HG02943 (cell line): ENCODE measurements at regions not wholly inside any gene's neighbourhood (a gene's known extent, or its start where the extent isn't known, plus 50 kb on each side); places are given as distances from the start of the nearest gene placed in this dataset.

ENCODE experiments used
- ATAC-seq: cut with Tn5 transposase; IDR thresholded peaks from one replicate; pipeline ENCODE4 v1.9.1; 2021; ENCODE audit warnings: mild to moderate bottlenecking, low read depth, moderate library complexity; ENCODE audit not compliant: unreplicated experiment

DNA sequence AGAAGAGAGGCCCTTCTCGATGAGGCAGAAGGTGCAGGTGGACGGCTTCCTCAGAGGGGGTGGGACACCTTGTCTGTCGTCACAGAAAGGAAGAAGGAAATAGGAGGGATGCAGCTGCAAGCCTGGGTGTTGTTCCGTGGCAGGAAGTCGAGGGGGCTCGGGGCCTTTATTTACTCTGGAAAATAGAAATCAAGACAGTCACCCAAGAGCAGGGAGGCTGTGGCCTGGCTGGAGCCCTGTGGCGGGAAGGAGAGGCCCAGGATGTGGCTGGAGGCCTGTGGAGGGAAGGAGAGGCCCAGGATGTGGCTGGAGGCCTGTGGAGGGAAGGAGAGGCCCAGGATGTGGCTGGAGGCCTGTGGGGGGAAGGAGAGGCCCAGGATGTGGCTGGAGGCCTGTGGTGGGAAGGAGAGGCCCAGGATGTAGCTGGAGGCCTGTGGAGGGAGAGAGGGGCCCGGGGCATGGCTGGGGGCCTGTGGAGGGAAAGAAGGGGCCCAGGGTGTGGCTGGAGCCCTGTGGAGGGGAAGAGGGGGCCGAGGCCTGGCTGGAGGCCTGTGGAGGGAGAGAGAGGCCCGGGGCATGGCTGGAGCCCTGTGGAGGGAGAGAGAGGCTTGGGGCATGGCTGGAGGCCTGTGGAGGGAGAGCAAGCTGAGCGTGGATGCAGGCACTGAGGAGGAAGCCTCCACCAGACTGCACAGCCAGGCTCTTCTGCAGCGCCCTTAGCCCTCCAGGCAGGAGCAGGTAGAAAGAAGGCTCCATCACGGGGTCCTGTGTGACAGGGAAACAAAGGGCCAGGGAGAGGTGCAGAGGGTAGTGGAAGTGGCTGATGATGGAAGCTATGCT lies 97.3 kb upstream of the SFMBT2 start:
- no peak for ATAC-seq

DNA sequence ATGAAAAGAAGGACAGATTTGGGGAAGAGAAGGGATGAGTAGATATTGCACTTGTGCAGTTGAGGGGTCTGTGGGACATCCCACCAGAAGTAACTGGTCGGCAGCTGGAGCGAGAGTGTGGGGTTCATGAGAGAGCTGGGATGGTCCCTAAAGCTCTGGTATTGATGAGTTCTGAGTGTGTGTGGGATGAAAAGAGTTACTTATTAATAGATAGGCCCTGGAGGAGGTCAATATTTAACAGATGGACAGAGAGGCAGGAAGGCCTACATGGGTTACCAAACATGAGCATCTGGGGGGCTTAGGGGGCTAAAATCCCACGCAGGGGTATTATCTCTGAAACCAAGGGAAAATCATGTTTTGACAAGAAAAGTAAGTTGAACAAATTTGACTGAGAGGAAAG lies 95.7 kb upstream of the SFMBT2 start:
- ATAC-seq, result no peak

DNA sequence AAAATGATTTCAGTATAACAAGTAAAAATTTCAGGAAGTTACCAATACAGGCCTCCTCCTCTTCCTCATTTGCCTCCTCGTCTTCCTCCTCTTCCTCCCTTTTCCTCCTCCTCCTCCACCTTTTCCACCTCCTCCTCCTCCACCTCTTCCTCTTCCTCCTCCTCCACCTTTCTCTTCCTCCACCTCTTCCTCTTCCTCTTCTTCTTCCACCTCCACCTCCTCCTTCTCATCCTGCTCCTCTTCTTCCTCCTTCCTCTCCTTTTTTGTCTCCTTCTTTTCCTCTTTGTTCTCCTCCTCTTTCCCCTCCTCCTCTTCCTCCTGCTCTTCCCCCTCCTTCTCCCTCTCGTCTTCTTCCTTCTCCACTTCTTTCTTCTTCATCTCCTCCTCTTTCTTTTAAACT lies 94.4 kb upstream of the SFMBT2 start:
- no peak for ATAC-seq

DNA sequence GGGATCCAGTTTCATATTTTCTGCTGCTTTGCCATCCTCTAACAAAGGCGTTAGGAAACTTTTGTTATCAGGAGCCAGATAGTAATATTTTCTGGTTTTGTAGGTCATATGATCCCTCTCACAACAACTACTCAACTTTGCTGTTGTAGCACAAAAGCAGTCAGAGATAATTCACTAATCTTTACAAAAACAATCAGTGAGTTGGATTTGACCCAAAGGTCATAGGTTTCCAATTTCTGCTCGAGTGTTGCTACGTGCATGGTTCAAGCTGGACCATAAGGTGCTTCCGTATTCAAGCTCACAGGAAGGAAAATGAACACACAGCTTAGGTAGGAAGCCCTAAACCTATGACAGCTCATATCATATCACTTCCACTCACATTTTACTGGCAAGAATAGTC lies 92.4 kb upstream of the SFMBT2 start:
- no peak for ATAC-seq

DNA sequence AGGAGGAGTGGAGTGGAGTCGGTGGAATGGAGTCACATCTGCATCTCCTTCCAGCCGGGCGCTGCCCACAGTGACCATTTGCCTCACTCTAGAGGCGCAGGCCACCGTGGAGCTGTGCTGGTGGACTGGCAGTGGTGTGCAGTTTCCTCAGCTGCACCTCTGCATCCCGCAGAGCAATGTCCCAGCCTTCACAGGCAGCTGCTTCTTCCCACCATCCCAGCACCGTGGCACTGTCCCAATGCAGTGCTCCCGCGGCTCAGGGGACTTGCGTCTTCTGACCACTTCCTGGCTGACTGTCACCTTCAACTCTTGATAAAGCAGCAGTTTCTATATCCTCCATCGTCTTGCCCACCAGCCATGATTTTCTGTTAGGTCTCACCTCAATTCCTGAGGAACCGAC lies 90.3 kb upstream of the SFMBT2 start:
- no peak for ATAC-seq

DNA sequence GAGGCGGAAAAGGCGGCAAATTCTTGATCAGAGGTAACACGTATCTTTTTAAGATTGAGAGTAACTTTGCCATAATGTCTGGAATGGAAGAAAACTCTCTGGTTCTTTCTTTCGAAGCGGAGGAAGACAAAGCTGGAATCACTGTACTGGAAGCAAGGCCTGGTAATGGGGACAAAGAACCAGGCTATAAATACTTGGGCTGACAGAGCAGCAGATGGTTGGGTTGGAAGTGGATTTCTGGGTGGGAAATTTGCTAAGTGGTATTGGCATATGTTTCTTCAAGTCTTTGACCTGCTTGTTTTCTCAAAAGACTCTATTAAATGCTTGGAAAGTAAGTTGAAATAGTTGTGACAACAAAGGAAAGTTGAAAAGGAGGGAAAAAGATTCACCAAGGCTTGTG lies 87.3 kb upstream of the SFMBT2 start:
- no peak for ATAC-seq

DNA sequence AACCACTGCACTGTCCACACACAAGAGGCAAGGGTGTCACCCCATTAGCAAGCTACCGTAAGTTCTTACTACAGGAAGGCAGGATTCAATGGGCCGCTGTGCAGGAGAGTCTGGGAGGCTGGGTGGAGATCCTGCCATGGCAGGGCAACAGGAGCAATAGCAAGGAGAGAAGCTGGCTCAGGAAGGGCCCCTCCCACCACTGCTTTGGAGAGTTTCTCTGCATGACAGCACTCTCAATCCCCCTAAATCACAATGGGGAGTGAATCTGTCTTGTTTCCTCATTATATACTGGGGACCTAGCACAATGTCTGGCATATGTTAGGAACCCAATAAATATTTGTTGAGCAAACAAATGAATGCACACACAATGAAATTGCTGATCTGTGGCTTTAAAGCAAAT lies 83.2 kb upstream of the SFMBT2 start:
- ATAC-seq, result no peak

DNA sequence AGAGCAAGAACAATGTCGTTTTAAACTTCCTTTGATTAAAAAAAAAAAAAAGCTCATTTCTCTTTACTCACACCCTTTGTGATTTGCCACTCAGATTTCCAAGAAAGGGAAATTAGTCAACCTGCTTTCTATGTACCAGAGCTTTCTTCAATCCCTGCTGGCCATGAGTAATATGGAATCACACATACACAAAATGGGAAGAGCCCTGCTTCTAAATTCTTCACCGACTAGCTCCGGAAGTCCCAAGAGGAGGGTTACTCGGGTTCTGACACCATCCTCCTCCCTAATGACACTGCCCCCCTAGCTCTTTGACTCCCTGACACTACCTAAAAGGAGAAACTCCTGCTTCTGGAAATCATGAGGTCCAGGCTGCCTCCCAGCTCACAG lies 81.8 kb upstream of the SFMBT2 start:
- no peak for ATAC-seq

DNA sequence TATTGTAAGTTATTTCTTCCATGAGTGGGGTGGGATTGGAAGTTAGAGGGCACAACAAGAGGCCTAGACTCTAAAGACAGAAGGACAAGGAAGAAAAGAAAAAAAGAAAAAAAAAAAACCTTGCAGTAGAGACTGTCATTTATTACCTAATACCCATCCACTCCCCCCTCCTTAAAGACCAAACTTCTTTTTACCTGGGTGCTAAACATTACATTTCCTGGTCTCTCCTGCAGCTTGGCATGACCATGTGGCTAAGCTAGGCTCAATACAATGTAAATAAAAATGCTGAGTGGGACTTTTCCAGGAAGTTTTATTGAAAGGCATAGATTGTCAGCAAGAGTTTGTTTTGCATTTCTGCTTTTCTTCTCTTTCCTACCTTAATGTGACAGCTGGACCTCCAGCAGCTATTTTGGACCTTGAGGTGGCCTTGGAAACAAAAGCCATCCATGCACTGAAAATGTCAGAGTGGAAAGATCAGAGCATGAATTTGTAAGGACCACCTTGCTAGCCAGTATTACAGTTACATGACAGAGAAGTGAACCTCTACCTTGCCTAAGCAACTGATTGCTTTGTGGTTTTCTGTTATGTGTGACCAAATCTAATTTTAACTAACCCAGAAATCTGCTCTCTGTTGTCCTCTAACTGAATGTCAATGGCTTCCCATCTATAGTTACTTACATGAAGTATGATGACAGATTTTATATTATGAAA lies 81.3 kb upstream of the SFMBT2 start:
- peak; percentile 84 for ATAC-seq

DNA sequence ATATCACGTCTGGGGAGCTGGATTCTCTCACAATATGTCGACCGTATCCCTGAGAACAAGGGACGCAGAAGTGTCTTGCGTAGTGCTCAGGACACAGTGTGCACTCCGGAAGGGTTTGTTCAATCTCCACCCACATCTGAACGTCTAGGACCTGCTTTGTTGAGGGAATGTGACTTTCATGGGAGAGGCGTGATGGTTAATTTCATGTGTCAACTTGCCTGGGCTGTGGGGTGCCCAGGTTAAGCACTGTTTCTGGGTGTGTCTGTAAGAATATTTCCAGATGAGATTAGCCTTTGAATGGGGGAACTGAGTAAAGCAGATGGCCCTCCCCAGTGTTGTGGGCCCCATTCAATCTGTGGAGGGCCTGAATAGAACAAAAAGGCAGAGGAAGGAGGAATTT lies 80.4 kb upstream of the SFMBT2 start:
- no peak for ATAC-seq

DNA sequence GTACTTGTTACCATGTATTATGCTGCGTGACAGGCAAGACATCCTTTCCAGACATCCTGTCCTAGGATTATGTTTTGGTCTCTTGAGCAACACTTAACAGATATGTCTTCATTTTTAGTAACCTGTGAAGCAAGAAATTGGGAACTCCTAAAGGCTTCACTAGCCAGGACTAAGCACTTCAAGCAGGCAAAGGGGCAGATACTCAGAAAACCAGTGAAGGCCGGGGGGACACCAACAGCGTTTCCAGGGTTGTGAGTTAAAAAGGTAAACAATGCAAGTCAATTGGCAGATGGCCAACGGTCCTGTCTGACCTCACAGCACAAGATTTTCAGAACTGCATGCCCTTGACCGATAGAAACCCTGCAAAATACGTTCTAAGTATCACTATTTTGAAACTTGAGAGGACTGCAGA lies 77.6 kb upstream of the SFMBT2 start:
- no peak for ATAC-seq

DNA sequence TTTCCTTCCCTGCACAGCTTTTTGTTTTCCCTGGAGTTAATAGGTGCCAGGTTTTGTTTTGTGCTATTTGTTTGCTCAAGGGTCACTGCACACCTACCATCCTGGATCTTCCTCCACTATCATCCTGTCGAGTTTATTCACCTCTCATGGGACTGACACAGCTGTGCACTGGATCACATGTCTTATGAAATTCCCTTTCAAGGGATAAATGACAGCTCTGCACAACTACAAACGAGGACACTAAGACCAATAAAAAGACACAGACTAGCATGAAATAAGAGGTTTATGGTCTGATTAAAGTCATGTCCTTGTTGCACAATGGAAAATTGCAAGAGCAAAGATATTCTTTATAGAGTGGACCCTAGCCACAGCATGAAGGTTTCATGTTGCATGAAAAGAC lies 76.7 kb upstream of the SFMBT2 start:
- ATAC-seq, result no peak

DNA sequence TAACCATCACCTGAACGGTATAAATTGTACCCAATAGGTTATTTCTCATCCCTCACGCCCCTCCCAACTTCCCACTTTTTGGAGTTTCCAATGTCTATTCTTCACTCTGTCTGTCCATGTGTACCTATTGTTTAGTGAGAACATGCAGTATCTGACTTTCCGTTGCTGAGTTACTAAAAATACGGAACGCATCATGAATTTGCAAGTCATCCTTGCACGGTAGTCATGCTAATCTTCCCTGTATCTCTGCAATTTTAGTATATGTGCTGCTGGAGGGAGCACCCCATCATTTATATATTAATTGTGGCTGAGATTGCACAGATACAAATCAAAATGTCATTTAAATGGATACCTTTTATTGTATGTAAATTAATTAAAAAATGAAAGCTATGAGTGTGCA lies 75.7 kb upstream of the SFMBT2 start:
- ATAC-seq, result no peak

DNA sequence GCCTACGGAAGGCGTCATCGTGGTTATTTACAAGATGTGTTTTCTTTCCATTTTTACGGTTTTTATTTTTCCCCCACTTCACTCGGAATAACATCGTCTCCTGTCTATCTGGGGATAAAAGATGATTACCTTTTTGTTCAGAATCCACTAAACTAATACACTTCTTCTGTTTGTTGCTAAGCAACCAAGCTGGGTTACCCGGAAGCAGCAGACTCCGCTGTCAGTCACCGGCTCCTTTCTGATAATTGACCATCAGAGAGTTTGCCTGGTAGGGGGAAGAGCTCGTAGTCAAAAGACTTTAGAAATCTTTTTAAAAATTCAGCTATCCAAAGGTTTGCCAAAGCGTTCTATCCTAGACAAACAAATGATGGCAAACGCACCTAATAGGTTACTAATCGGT lies 75.0 kb upstream of the SFMBT2 start:
- ATAC-seq, result no peak

DNA sequence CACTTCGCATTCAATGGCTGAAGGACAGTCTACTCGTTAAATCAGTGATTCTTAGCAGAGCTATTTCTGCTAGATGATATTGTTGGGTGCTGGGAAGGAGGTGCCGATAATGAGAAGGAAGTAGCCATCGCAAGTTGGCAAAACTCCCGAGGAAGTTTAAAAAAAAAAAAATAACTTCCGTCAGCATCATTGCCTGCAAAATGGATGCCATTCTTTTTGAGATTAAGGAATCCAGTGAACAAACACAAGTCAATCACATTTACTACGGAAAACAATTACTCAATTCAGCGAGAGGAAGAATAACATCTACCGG lies 74.4 kb upstream of the SFMBT2 start:
- no peak for ATAC-seq

DNA sequence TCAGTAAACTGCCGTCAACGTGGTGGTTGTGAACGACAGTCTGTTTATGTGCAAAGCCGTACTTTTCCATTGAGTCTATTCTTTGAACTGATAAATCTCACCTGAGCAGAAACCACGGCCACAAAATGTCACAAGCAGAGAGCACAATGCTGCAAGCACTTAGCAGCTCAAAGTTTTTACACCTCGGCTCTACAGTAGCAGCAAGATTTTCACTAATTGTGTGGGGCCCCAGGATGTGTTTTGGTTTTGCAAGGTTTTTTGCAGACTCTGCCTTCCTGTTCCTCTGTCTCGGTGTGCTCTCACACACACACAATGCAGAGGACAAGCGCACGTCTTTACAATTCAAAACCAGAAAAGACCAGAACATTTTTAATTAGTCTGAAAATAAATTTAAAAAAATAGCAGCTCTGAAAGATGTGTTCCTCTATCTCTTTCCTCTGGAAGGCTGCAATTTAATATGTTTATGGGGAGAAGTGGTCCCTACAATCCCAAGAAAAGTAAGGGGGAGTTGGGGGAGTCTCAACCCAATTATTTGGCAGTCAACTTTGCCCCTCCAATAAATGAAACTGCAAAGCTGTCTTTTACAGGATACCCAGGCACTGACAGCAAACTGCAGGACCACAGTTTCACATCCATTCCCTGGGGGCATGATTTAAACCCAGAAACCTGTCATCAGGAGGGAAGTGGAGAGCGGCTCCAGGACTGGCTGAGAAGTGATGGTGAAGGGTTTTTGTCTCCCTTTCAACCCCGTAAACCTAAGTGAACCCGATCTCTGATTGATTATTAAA lies 73.8 kb upstream of the SFMBT2 start:
- peak; percentile 63 for ATAC-seq

DNA sequence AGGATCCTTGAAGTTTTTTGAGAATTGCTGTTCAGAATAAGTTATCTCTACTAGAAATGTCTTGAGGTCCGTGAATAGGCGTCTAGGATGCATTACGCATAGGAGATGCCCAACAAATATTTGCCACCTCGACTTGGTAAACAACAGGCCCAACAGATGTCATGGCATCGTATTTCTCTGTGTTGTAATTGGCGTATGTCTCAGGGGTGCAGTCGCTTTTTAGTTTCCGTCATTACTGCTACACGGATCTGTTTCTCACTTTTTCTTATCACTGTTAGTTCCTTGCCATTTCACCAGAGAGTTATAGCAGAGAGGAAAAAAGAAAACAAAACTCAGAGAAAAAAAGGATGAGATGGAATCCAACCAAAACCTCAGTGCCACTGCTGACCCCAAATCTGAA lies 73.0 kb upstream of the SFMBT2 start:
- ATAC-seq, result no peak

DNA sequence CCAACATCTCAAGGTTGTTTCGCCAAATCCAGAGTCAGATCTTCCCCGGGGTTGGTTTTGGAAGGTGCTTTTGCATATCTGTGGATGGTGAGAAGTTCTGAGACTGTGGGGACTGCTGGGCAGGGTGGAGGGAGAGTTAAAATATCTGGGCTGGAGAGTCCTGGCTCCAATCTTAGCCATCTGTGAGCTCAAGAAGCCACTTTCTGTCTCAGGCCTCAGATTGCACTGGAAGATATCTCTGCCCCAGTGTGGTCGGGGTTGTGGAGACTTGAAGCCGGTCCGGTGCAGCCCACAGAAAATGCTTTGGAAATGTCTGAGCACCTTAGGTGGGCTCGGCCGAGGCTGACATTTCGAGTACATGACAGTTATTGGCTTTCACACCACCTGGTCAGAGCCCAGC lies 72.2 kb upstream of the SFMBT2 start:
- no peak for ATAC-seq

DNA sequence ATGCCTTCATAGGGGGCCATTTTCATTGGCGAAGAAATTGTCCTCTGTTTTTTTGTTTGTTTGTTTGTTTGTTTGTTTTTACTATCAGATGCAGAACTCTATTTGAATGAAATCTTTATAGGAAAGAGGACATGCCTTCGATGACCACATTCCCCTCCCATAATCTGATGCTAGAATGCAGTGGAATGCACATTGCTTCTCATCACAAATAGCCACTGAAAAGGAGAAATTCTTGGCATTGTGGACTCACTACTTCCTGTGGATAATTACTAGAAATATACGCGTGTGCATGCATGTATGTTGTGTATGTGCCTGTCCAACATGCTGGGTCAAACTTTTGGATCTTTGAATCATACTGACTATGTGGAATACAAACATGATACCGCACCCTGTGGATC lies 70.5 kb upstream of the SFMBT2 start:
- no peak for ATAC-seq

DNA sequence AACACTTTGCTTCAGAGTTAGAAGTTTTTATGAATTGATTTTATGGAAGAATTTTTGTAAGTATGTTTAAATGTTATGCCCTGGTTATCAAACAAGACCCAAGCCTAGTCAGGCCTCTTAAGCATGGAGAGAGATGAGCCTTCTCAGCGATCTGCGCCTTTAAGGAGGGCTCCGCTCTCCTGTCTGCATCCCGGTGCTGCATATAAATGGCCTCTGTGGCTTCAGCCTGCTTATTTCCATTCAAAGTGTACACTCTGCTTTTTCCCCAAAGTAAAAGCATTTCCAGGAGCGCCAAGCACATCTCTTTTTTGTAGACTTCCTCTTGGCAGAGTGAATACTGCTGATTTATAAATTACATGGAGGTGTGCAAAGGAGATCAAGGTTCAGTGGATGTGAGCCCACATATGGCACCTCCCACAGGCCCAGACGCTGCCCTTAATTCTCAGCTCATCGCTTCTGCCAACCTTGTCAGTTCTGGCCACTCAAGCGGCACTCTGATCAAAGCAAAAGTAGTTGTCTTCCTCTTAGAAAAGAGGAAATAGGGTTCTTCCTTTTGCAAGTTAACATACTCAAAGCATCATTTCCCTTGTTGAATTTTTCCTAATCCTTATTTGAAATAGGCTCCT lies 70.0 kb upstream of the SFMBT2 start:
- ATAC-seq, result peak; percentile 51
